HepG2 (cell line): ENCODE measurements at regions not wholly inside any gene's neighbourhood (a gene's known extent, or its start where the extent isn't known, plus 50 kb on each side); places are given as distances from the start of the nearest gene placed in this dataset.

Experiments used
- ATAC-seq: fragments of 200-7000 bp; cut with Tn5 transposase; 3 replicates; pipeline ENCODE4 v1.9.1; 2020; ENCODE audit warnings: mild to moderate bottlenecking, moderate library complexity
- BruUV-seq: library from RNA; stranded (reverse); fragments of 400-500 nt; replicated peaks from 2 replicates; lab custom pipeline; 2021; lab: Mats Ljungman, UMichigan
- CTCF ChIA-PET: fragments of 300-600 bp; formaldehyde crosslinking; extraction: SDS; loops from one replicate; lab custom pipeline; 2021; ENCODE audit warnings: low total read pairs, inconsistent platforms, low intra/inter-chr PET ratio; lab: Yijun Ruan, JAX
- POLR2A ChIA-PET: fragments of 350-600 bp; sonication (Branson Sonifier 250); formaldehyde crosslinking; loops from one replicate; lab custom pipeline; 2020; ENCODE audit warnings: antibody characterized with exemption, inconsistent platforms; lab: Yijun Ruan, JAX
- DNase-seq: peaks from one replicate; pipeline ENCODE4 v3.0.0-alpha.2; 2015; ENCODE audit warnings: low spot score
- FAIRE-seq: peaks from 3 replicates; lab custom pipeline; 2011; peaks lifted over from hg19 to GRCh38; lab: Jason Lieb, UNC
- H2AFZ ChIP-seq: one replicate; pipeline ENCODE4 v1.6.1; 2011; ENCODE audit warnings: low read length, inconsistent platforms
- H3K27ac ChIP-seq: fragments of 300-600 bp; 3 replicates; pipeline ENCODE4 v1.8.0; 2011; ENCODE audit warnings: mixed run types, mild to moderate bottlenecking, mixed read lengths, low read length, inconsistent platforms; ENCODE audit not compliant: insufficient read depth; ENCODE audit errors: extremely low read length
- H3K27me3 ChIP-seq, 2 experiments: fragments of 200-600 bp in 1 of 2; 2 replicates in 1 of 2; 3 replicates in 1 of 2; pipeline versions ENCODE4 v1.6.0 to v1.8.0; 2011; ENCODE audit warnings: low read length in 2 of 2, mild to moderate bottlenecking in 2 of 2, moderate library complexity in 2 of 2, inconsistent platforms in 1 of 2; ENCODE audit not compliant: insufficient read depth in 2 of 2, control insufficient read depth in 1 of 2
- H3K36me3 ChIP-seq, 2 experiments: fragments of 200-600 bp in 1 of 2; replicated peaks in 1 of 2; 2 replicates in 1 of 2; 3 replicates in 1 of 2; pipeline versions ENCODE4 v1.5.1 to v1.8.0; 2011; ENCODE audit warnings: low read length in 2 of 2, inconsistent platforms in 1 of 2; ENCODE audit not compliant: insufficient read depth in 2 of 2, control insufficient read depth in 1 of 2
- H3K4me1 ChIP-seq: 2 replicates; pipeline ENCODE4 v1.5.1; 2012; ENCODE audit warnings: low read length, inconsistent platforms; ENCODE audit not compliant: insufficient read depth
- H3K4me2 ChIP-seq: 2 replicates; pipeline ENCODE4 v1.6.0; 2011; ENCODE audit warnings: low read depth, low read length, inconsistent platforms
- H3K4me3 ChIP-seq, 3 experiments: fragments of 200-600 bp in 1 of 3; sonication (generic), shearing (Covaris generic) in 1 of 3; replicated peaks in 1 of 3; 2 replicates each; pipeline ENCODE4 v1.5.1; 2011 to 2016; ENCODE audit warnings: low read length in 3 of 3, inconsistent platforms in 2 of 3, low read depth in 2 of 3, mild to moderate bottlenecking in 2 of 3, control low read depth in 1 of 3, mixed read lengths in 1 of 3; ENCODE audit not compliant: insufficient read depth in 1 of 3
- H3K79me2 ChIP-seq: one replicate; pipeline ENCODE4 v1.6.1; 2011; ENCODE audit warnings: low read length, inconsistent platforms; ENCODE audit not compliant: insufficient read depth
- H3K9ac ChIP-seq: 2 replicates; pipeline ENCODE4 v1.6.0; 2011; ENCODE audit warnings: mild to moderate bottlenecking, low read depth, low read length, inconsistent platforms; ENCODE audit not compliant: insufficient read depth
- H3K9me3 ChIP-seq: 2 replicates; pipeline ENCODE4 v1.5.1; 2012; ENCODE audit warnings: mild to moderate bottlenecking, low read length
- H4K20me1 ChIP-seq: 2 replicates; pipeline ENCODE4 v1.6.0; 2011; ENCODE audit warnings: inconsistent platforms, mild to moderate bottlenecking, low read length, moderate library complexity; ENCODE audit not compliant: insufficient read depth
- ARHGAP35 ChIP-seq: sonication (generic); formaldehyde crosslinking; IDR thresholded peaks from 2 replicates; pipeline ENCODE4 v1.9.0; 2022; ENCODE audit warnings: mild to moderate bottlenecking, inconsistent platforms, moderate library complexity, missing genetic modification reagents, borderline replicate concordance
- ATRX ChIP-seq: sonication (generic); formaldehyde crosslinking; IDR thresholded peaks from 2 replicates; pipeline ENCODE4 v1.4.0; 2020; ENCODE audit warnings: missing genetic modification reagents, borderline replicate concordance
- ELF3 ChIP-seq: IDR thresholded peaks from 2 replicates; pipeline ENCODE4 v1.6.1; 2016; ENCODE audit warnings: missing genetic modification reagents, missing compliant biosample characterization
- HNRNPK ChIP-seq: fragments of 200-400 bp; formaldehyde crosslinking; IDR thresholded peaks from 2 replicates; pipeline ENCODE4 v1.6.1; 2018; ENCODE audit warnings: low read length, low read depth, moderate library complexity, mild to moderate bottlenecking; ENCODE audit not compliant: poor library complexity, severe bottlenecking
- KLF13 ChIP-seq: sonication (generic); formaldehyde crosslinking; IDR thresholded peaks from 2 replicates; pipeline ENCODE4 v1.4.0; 2020; ENCODE audit warnings: mild to moderate bottlenecking, missing genetic modification reagents
- KLF15 ChIP-seq: sonication (generic); formaldehyde crosslinking; IDR thresholded peaks from 2 replicates; pipeline ENCODE4 v1.8.1; 2023; ENCODE audit warnings: borderline replicate concordance, mild to moderate bottlenecking, inconsistent platforms, missing genetic modification reagents, mixed read lengths
- KMT2A ChIP-seq: sonication (generic); formaldehyde crosslinking; IDR thresholded peaks from 2 replicates; pipeline ENCODE4 v1.4.0; 2020; ENCODE audit warnings: missing genetic modification reagents
- MLLT10 ChIP-seq: sonication (generic); formaldehyde crosslinking; IDR thresholded peaks from 2 replicates; pipeline ENCODE4 v1.4.0; 2020; ENCODE audit warnings: missing genetic modification reagents
- MNT ChIP-seq: fragments of 450-650 bp; IDR thresholded peaks from 2 replicates; pipeline ENCODE4 v1.6.1; 2016
- NFE2L2 ChIP-seq: fragments of 150-350 bp; IDR thresholded peaks from 2 replicates; pipeline ENCODE4 v1.6.1; 2014; ENCODE audit warnings: low read length
- SKI ChIP-seq: fragments of 450-650 bp; IDR thresholded peaks from one replicate; pipeline ENCODE4 v1.6.1; 2018; ENCODE audit warnings: mild to moderate bottlenecking; ENCODE audit not compliant: partially characterized antibody
- TP53 ChIP-seq: sonication (generic); formaldehyde crosslinking; conservative IDR thresholded peaks from 2 replicates; pipeline ENCODE4 v1.4.0; 2020; ENCODE audit warnings: missing genetic modification reagents
- ZBTB14 ChIP-seq: sonication (generic); formaldehyde crosslinking; IDR thresholded peaks from 2 replicates; pipeline ENCODE4 v1.4.0; 2020; ENCODE audit warnings: missing genetic modification reagents
- ZFP91 ChIP-seq: sonication (generic); formaldehyde crosslinking; IDR thresholded peaks from 2 replicates; pipeline ENCODE4 v1.9.0; 2022; ENCODE audit warnings: missing genetic modification reagents, mild to moderate bottlenecking, borderline replicate concordance
- ZMAT3 ChIP-seq: sonication (generic); formaldehyde crosslinking; conservative IDR thresholded peaks from 2 replicates; pipeline ENCODE4 v1.7.0; 2021; ENCODE audit warnings: missing genetic modification reagents
- ZNF121 ChIP-seq: sonication (generic); formaldehyde crosslinking; IDR thresholded peaks from 2 replicates; pipeline ENCODE4 v1.5.0; 2020; ENCODE audit warnings: mild to moderate bottlenecking, missing genetic modification reagents
- ZNF317 ChIP-seq: sonication (generic); formaldehyde crosslinking; IDR thresholded peaks from 2 replicates; pipeline ENCODE4 v1.5.0; 2020; ENCODE audit warnings: mild to moderate bottlenecking, missing genetic modification reagents
- ZNF773 ChIP-seq: sonication (generic); formaldehyde crosslinking; IDR thresholded peaks from 2 replicates; pipeline ENCODE4 v1.4.0; 2020; ENCODE audit warnings: missing genetic modification reagents, borderline replicate concordance
- WGBS: methylation state at CpG from one replicate; pipeline ENCODE4 v1.1.6; 2017; ENCODE audit warnings: low lambda C conversion rate; 5-methylcytosine and 5-hydroxymethylcytosine counted together
- in situ Hi-C: cut with HindIII; loops from 2 replicates; pipeline ENCODE4 v1.10.0; 2017; ENCODE audit warnings: low pct_unique_long_range_greater_than_20kb; ENCODE audit not compliant: extremely low pct_ligation_motif_present
- intact Hi-C: fragments of 100-400 bp; cut with micrococcal nuclease; formaldehyde crosslinking; loops from one replicate; pipeline ENCODE4 v1.10.0; 2022; ENCODE audit not compliant: unreplicated experiment
- TF ChIP-seq, protein P1 (sequence below): sonication (generic); formaldehyde crosslinking; IDR thresholded peaks from 2 replicates; pipeline ENCODE4 v1.4.0; 2020; ENCODE audit warnings: missing genetic modification reagents, borderline replicate concordance

- WGBS = 3% methylated on average over 3 of the region's 3 CpGs
- FAIRE-seq = no peak
- TF ChIP-seq ZBTB14 (no peak), ARHGAP35 (CRISPR knock-in tag) (no peak), NFE2L2 (no peak), ZNF121 (CRISPR knock-in tag) (no peak), ZFP91 (CRISPR knock-in tag) (no peak), SKI (no peak), TP53 (CRISPR knock-in tag) (no peak), MNT (no peak), MLLT10 (CRISPR knock-in tag) (no peak), KLF15 (CRISPR knock-in tag) (no peak), ZNF773 (no peak), ELF3 (no peak), ZMAT3 (CRISPR knock-in tag) (no peak), HNRNPK (no peak), ZNF317 (CRISPR knock-in tag) (no peak), KLF13 (no peak), KMT2A (CRISPR knock-in tag) (no peak), ATRX (no peak)
- TF ChIP-seq, protein P1, sequence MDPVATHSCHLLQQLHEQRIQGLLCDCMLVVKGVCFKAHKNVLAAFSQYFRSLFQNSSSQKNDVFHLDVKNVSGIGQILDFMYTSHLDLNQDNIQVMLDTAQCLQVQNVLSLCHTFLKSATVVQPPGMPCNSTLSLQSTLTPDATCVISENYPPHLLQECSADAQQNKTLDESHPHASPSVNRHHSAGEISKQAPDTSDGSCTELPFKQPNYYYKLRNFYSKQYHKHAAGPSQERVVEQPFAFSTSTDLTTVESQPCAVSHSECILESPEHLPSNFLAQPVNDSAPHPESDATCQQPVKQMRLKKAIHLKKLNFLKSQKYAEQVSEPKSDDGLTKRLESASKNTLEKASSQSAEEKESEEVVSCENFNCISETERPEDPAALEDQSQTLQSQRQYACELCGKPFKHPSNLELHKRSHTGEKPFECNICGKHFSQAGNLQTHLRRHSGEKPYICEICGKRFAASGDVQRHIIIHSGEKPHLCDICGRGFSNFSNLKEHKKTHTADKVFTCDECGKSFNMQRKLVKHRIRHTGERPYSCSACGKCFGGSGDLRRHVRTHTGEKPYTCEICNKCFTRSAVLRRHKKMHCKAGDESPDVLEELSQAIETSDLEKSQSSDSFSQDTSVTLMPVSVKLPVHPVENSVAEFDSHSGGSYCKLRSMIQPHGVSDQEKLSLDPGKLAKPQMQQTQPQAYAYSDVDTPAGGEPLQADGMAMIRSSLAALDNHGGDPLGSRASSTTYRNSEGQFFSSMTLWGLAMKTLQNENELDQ (CRISPR knock-in tag) = no peak
Measured at GRCh38 chr7:23981758-23982157, 271.7 kb downstream of the STK31 start.

More at GRCh38 chr7:23981758-23982157, 271.7 kb downstream of the STK31 start:
- Histone ChIP-seq H3K27me3 (no peaks in the 10 kb centered on the region), H3K79me2 (no peaks in the 10 kb centered on the region), H3K4me1 (no peaks in the 10 kb centered on the region), H3K9ac (no peak overlapping the region), H3K4me3 (no peak overlapping the region), H4K20me1 (no peaks in the 10 kb centered on the region), H2AFZ (no peak overlapping the region), H3K4me2 (no peak overlapping the region), H3K36me3 (no peaks in the 10 kb centered on the region), H3K9me3 (no peaks in the 10 kb centered on the region), H3K27ac (no peak overlapping the region)
- in situ Hi-C loops = no loop called here
- intact Hi-C loops = no loop called here
- ATAC-seq (no peak), DNase-seq (no peak)
- no TSS peak for BruUV-seq
- POLR2A ChIA-PET = no interaction called here
- CTCF ChIA-PET = no interaction called here
